Ramos (cell line): ENCODE measurements at regions not wholly inside any gene's neighbourhood (a gene's known extent, or its start where the extent isn't known, plus 50 kb on each side); places are given as distances from the start of the nearest gene placed in this dataset.
"Not testable (repeated sequence)": the region's sequence is repeated elsewhere in the genome, so short reads cannot be mapped to it uniquely, and the experiment has no call there.

Experiments used
- in situ Hi-C: fragments of 300-500 bp; cut with MboI; formaldehyde crosslinking; loops from one replicate; pipeline ENCODE4 v1.14.3; 2022; ENCODE audit warnings: low sequenced_read_pairs; ENCODE audit not compliant: unreplicated experiment

- in situ Hi-C loops, result not testable (repeated sequence)
Measured at GRCh38 chr10:118834370-118834769, 79.6 kb upstream of the CACUL1 start.

- in situ Hi-C loops, result no loop called here
Measured at GRCh38 chr10:118835682-118836326, 81.0 kb upstream of the CACUL1 start.

- in situ Hi-C loops, result no loop called here
Measured at GRCh38 chr10:118838364-118838763, 83.6 kb upstream of the CACUL1 start.

- in situ Hi-C loops, result no loop called here
Measured at GRCh38 chr10:118839348-118839747, 84.6 kb upstream of the CACUL1 start.

- in situ Hi-C loops, result no loop called here
Measured at GRCh38 chr10:118840071-118840775, 85.5 kb upstream of the CACUL1 start.

- in situ Hi-C loops, result no loop called here
Measured at GRCh38 chr10:118840776-118841468, 86.2 kb upstream of the CACUL1 start.

GRCh38 chr10:118841881-118842605, 87.3 kb upstream of the CACUL1 start:
- in situ Hi-C loops, result no loop called here

- in situ Hi-C loops, result no loop called here
Measured at GRCh38 chr10:118842843-118843624, 88.3 kb upstream of the CACUL1 start.

GRCh38 chr10:118843647-118844265, 89.0 kb upstream of the CACUL1 start:
- in situ Hi-C loops, result no loop called here

GRCh38 chr10:118844731-118845521, 90.2 kb upstream of the CACUL1 start:
- in situ Hi-C loops, result no loop called here

- in situ Hi-C loops, result no loop called here
Measured at GRCh38 chr10:118845776-118846175, 91.0 kb upstream of the CACUL1 start.

- in situ Hi-C loops, result loop anchor here (10.0 kb wide), 1 partner anchor 286 kb away; no protein-coding TSS in a partner anchor
Measured at GRCh38 chr10:118850418-118851061, 95.8 kb upstream of the CACUL1 start.

GRCh38 chr10:118851062-118852035, 96.6 kb upstream of the CACUL1 start:
- in situ Hi-C loops, result loop anchor here (10.0 kb wide), 1 partner anchor 287 kb away; no protein-coding TSS in a partner anchor

- in situ Hi-C loops, result loop anchor here (10.0 kb wide), 1 partner anchor 289 kb away; no protein-coding TSS in a partner anchor
Measured at GRCh38 chr10:118853916-118854315, 99.1 kb upstream of the CACUL1 start.

- in situ Hi-C loops, result loop anchor here (10.0 kb wide), 1 partner anchor 291 kb away; no protein-coding TSS in a partner anchor
Measured at GRCh38 chr10:118856106-118856505, 101.3 kb upstream of the CACUL1 start.

- in situ Hi-C loops, result no loop called here
Measured at GRCh38 chr10:118865998-118866693, 111.4 kb upstream of the CACUL1 start.
